CD14-positive monocyte (primary cell): ENCODE measurements at regions not wholly inside any gene's neighbourhood (a gene's known extent, or its start where the extent isn't known, plus 50 kb on each side); places are given as distances from the start of the nearest gene placed in this dataset.

ENCODE experiments used
- DNase-seq, 3 donors: peaks; one replicate each; pipeline ENCODE4 v3.0.0-alpha.2; 2011 to 2022
- H2AFZ ChIP-seq: 2 replicates; pipeline ENCODE4 v1.6.0; 2012; ENCODE audit warnings: mild to moderate bottlenecking, low read depth, low read length, inconsistent platforms; ENCODE audit not compliant: insufficient read depth, poor library complexity, severe bottlenecking
- H3K27ac ChIP-seq, 2 donors: 1 replicate in 1 of 2; 2 replicates in 1 of 2; pipeline ENCODE4 v1.5.1; 2012 to 2013; ENCODE audit warnings: low read length in 2 of 2, control low read depth in 1 of 2, inconsistent platforms in 1 of 2, low read depth in 1 of 2, mild to moderate bottlenecking in 1 of 2
- H3K27me3 ChIP-seq, 2 donors: one replicate each; pipeline versions ENCODE4 v1.6.0 to v1.6.1; 2011 to 2013; ENCODE audit warnings: low read length in 2 of 2; ENCODE audit not compliant: control insufficient read depth in 2 of 2, insufficient read depth in 2 of 2
- H3K36me3 ChIP-seq, 2 donors: replicated peaks in 1 of 2; 1 replicate in 1 of 2; 2 replicates in 1 of 2; pipeline versions ENCODE4 v1.5.1 to v1.6.1; 2012 to 2013; ENCODE audit warnings: low read length in 2 of 2, control low read depth in 1 of 2, inconsistent platforms in 1 of 2, mild to moderate bottlenecking in 1 of 2; ENCODE audit not compliant: insufficient read depth in 2 of 2, control insufficient read depth in 1 of 2
- H3K4me1 ChIP-seq, 2 donors: 1 replicate in 1 of 2; 2 replicates in 1 of 2; pipeline versions ENCODE4 v1.5.1 to v1.6.1; 2012 to 2013; ENCODE audit warnings: low read length in 2 of 2, control low read depth in 1 of 2, inconsistent platforms in 1 of 2, mild to moderate bottlenecking in 1 of 2, moderate library complexity in 1 of 2; ENCODE audit not compliant: insufficient read depth in 2 of 2, control insufficient read depth in 1 of 2
- H3K4me2 ChIP-seq: replicated peaks from 2 replicates; pipeline ENCODE3; 2012; ENCODE audit warnings: low read length, moderate library complexity, mild to moderate bottlenecking; ENCODE audit not compliant: poor library complexity, severe bottlenecking; ENCODE audit errors: extremely low read depth
- H3K4me3 ChIP-seq, 3 experiments: fragments of 200-600 bp in 1 of 3; sonication (generic) in 1 of 3; replicated peaks in 1 of 3; 1 replicate in 2 of 3; 2 replicates in 1 of 3; pipeline ENCODE4 v1.5.1; 2011 to 2013; ENCODE audit warnings: low read length in 3 of 3, mild to moderate bottlenecking in 3 of 3, control low read depth in 2 of 3, low read depth in 2 of 3, inconsistent platforms in 1 of 3, moderate library complexity in 1 of 3
- H3K79me2 ChIP-seq: 2 replicates; pipeline ENCODE4 v1.6.0; 2012; ENCODE audit warnings: mild to moderate bottlenecking, control low read depth, inconsistent platforms, low read length, moderate library complexity; ENCODE audit not compliant: insufficient read depth
- H3K9ac ChIP-seq: 2 replicates; pipeline ENCODE4 v1.6.0; 2017; ENCODE audit warnings: low read length, mild to moderate bottlenecking; ENCODE audit not compliant: insufficient read depth, poor library complexity, severe bottlenecking
- H3K9me3 ChIP-seq, 2 donors: replicated peaks in 1 of 2; 1 replicate in 1 of 2; 2 replicates in 1 of 2; pipeline versions ENCODE4 v1.5.1 to v1.6.1; 2012 to 2013; ENCODE audit warnings: low read length in 2 of 2, control low read depth in 1 of 2; ENCODE audit not compliant: control insufficient read depth in 1 of 2, insufficient read depth in 1 of 2
- H4K20me1 ChIP-seq: 2 replicates; pipeline ENCODE4 v1.6.0; 2012; ENCODE audit warnings: mild to moderate bottlenecking, low read length, control low read depth, moderate library complexity; ENCODE audit not compliant: insufficient read depth
- H3K27ac Mint-ChIP-seq, 7 donors: one replicate each; pipeline ENCODE4 v1.8.0; 2020; ENCODE audit warnings: mild to moderate bottlenecking in 7 of 7, mixed read lengths in 7 of 7, moderate library complexity in 6 of 7, inconsistent platforms in 2 of 7
- H3K27me3 Mint-ChIP-seq, 3 donors: one replicate each; pipeline ENCODE4 v1.8.0; 2021 to 2022; ENCODE audit warnings: low read depth in 3 of 3, mild to moderate bottlenecking in 3 of 3, mixed read lengths in 3 of 3, moderate library complexity in 3 of 3, inconsistent platforms in 1 of 3
- H3K36me3 Mint-ChIP-seq, 2 donors: one replicate each; pipeline ENCODE4 v1.8.0; 2020; ENCODE audit warnings: mixed read lengths in 2 of 2, inconsistent platforms in 1 of 2, mild to moderate bottlenecking in 1 of 2
- H3K4me1 Mint-ChIP-seq: one replicate; pipeline ENCODE4 v1.8.0; 2020; ENCODE audit warnings: mild to moderate bottlenecking, mixed read lengths
- H3K4me3 Mint-ChIP-seq, 2 donors: one replicate each; pipeline ENCODE4 v1.8.0; 2020; ENCODE audit warnings: mild to moderate bottlenecking in 2 of 2, mixed read lengths in 2 of 2, moderate library complexity in 1 of 2
- H3K9me3 Mint-ChIP-seq, 7 donors: one replicate each; pipeline ENCODE4 v1.8.0; 2020 to 2022; ENCODE audit warnings: mixed read lengths in 7 of 7, mild to moderate bottlenecking in 6 of 7, moderate library complexity in 6 of 7, inconsistent platforms in 2 of 7
- WGBS: methylation state at CpG from one replicate; pipeline ENCODE4 v1.1.5; 2013; ENCODE audit warnings: missing lambda C conversion rate; ENCODE audit not compliant: insufficient coverage; 5-methylcytosine and 5-hydroxymethylcytosine counted together
- intact Hi-C, 2 donors: fragments of 100-400 bp; cut with micrococcal nuclease; formaldehyde crosslinking; loops; one replicate each; pipeline versions ENCODE4 v1.15.0 to v1.15.1; 2023
- TF ChIP-seq, protein P1 (sequence below): fragments of 200-600 bp; IDR thresholded peaks from one replicate; pipeline ENCODE4 v1.8.0; 2022; ENCODE audit warnings: antibody characterized with exemption, mild to moderate bottlenecking

DNA sequence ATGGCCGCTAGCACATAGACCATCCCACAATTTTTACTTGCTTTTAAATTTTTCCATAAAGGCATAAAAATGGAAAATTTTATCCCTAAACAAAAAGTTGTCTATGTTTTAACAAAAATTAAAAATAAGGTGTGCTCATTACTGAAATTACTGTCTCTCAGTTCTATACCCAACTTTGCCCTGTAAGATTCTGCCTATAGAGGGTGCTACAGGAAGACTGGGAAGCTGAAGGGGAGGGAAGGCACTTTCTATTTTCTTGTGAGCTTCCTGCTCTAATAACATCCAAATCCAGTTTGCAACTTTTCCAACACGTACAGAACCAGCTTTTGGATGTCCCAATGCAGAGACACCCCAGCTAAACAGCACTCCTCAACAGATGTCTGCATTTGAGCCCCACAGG, 666.9 kb downstream of the PLCL1 start:
- Histone ChIP-seq H3K4me2 (no peak overlapping the region), H3K27ac (no peak overlapping the region), H3K4me1 (no peaks in the 10 kb centered on the region), H3K9ac (no peak overlapping the region), H4K20me1 (no peaks in the 10 kb centered on the region), H3K9me3 (no peaks in the 10 kb centered on the region), H3K4me3 (no peak overlapping the region), H3K36me3 (no peaks in the 10 kb centered on the region), H3K27me3 (no peaks in the 10 kb centered on the region), H2AFZ (no peak overlapping the region), H3K79me2 (no peaks in the 10 kb centered on the region)
- no peaks in the 10 kb centered on the region for H3K4me1 Mint-ChIP-seq
- no peaks in the 10 kb centered on the region for H3K27me3 Mint-ChIP-seq
- 0% methylated on average over 1 of the region's 2 CpGs for WGBS
- H3K36me3 Mint-ChIP-seq = no peaks in the 10 kb centered on the region
- intact Hi-C loops = no loop called here
- H3K9me3 Mint-ChIP-seq = peaks cover 0 to 5% (median 0%) of the 10 kb centered on the region in 7 donors
- H3K27ac Mint-ChIP-seq = no peak overlapping the region
- H3K4me3 Mint-ChIP-seq = no peak overlapping the region
- TF ChIP-seq, protein P1, sequence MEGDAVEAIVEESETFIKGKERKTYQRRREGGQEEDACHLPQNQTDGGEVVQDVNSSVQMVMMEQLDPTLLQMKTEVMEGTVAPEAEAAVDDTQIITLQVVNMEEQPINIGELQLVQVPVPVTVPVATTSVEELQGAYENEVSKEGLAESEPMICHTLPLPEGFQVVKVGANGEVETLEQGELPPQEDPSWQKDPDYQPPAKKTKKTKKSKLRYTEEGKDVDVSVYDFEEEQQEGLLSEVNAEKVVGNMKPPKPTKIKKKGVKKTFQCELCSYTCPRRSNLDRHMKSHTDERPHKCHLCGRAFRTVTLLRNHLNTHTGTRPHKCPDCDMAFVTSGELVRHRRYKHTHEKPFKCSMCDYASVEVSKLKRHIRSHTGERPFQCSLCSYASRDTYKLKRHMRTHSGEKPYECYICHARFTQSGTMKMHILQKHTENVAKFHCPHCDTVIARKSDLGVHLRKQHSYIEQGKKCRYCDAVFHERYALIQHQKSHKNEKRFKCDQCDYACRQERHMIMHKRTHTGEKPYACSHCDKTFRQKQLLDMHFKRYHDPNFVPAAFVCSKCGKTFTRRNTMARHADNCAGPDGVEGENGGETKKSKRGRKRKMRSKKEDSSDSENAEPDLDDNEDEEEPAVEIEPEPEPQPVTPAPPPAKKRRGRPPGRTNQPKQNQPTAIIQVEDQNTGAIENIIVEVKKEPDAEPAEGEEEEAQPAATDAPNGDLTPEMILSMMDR = no peak
- no peak for DNase-seq

DNA sequence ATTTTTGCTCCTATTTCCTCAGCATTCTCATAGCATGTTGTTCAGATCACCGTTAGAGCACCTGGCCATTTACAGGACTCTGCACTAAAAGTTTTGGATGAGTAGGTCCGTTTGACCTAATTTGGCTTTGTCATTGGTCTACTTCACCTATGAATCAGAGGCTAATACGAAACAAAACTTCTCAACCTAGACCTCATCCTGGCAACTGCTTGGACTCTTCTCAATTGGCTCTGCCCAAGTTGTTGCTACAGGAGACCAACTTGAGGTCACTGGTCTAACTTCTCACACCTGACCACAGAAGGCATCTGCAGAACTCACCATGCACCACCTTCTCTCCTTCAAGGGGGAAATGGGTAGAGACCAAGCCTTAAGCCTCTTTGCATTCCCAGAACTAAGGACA, 663.7 kb downstream of the PLCL1 start:
- intact Hi-C loops = no loop called here
- H3K27me3 Mint-ChIP-seq = no peaks in the 10 kb centered on the region
- no peak overlapping the region for H3K4me3 Mint-ChIP-seq
- Histone ChIP-seq H3K4me3 (no peak overlapping the region), H3K9me3 (no peaks in the 10 kb centered on the region), H3K9ac (no peak overlapping the region), H3K27me3 (no peaks in the 10 kb centered on the region), H3K4me1 (no peaks in the 10 kb centered on the region), H3K4me2 (no peak overlapping the region), H3K27ac (no peak overlapping the region), H3K36me3 (no peaks in the 10 kb centered on the region), H3K79me2 (no peaks in the 10 kb centered on the region), H4K20me1 (no peaks in the 10 kb centered on the region), H2AFZ (no peak overlapping the region)
- H3K4me1 Mint-ChIP-seq = no peaks in the 10 kb centered on the region
- DNase-seq = no peak
- peaks cover 0 to 12% (median 3%) of the 10 kb centered on the region in 7 donors for H3K9me3 Mint-ChIP-seq
- H3K36me3 Mint-ChIP-seq = no peaks in the 10 kb centered on the region
- TF ChIP-seq, protein P1 = no peak
- H3K27ac Mint-ChIP-seq = no peak overlapping the region
- 88% methylated on average over 2 of the region's 3 CpGs for WGBS
